ENCODE measurements at regions not wholly inside any gene's neighbourhood (a gene's known extent, or its start where the extent isn't known, plus 50 kb on each side); places are given as distances from the start of the nearest gene placed in this dataset.
"Not testable (repeated sequence)": the region's sequence is repeated elsewhere in the genome, so short reads cannot be mapped to it uniquely, and the experiment has no call there.

DNA sequence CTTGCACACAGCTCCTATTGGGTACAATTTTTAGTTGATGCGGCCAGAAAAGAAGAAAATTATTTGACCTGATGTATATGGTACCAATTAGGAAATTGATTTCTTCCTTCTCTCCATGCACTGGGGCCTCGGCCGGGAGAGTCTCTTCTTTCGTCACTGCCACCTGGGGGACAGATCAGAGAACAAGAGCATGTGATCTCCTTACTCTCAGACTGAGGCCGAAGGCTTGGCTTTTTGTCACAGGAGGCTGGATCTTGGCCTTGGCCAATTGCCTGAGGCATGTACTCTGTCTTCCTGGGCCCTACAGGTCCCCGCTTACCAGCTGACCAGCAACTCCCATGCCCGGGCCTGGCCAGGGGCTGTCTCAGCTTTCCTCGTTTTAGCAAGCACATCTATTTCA lies 330.3 kb downstream of the KLF13 start:
- TF ChIP-seq, protein P1, sequence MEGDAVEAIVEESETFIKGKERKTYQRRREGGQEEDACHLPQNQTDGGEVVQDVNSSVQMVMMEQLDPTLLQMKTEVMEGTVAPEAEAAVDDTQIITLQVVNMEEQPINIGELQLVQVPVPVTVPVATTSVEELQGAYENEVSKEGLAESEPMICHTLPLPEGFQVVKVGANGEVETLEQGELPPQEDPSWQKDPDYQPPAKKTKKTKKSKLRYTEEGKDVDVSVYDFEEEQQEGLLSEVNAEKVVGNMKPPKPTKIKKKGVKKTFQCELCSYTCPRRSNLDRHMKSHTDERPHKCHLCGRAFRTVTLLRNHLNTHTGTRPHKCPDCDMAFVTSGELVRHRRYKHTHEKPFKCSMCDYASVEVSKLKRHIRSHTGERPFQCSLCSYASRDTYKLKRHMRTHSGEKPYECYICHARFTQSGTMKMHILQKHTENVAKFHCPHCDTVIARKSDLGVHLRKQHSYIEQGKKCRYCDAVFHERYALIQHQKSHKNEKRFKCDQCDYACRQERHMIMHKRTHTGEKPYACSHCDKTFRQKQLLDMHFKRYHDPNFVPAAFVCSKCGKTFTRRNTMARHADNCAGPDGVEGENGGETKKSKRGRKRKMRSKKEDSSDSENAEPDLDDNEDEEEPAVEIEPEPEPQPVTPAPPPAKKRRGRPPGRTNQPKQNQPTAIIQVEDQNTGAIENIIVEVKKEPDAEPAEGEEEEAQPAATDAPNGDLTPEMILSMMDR (IDR thresholded peaks at IDR 0.05): not testable (repeated sequence)
- TF ChIP-seq EZH2 (IDR thresholded peaks at IDR 0.05; ENCODE audit: borderline replicate concordance, insufficient read depth, low read depth, low read length, poor library complexity, severe bottlenecking): not testable (repeated sequence)

All from B cell (primary cell).